ENCODE measurements at regions not wholly inside any gene's neighbourhood (a gene's known extent, or its start where the extent isn't known, plus 50 kb on each side); places are given as distances from the start of the nearest gene placed in this dataset.

- Histone ChIP-seq H3K9ac (no peak overlapping the region), H3K4me3 (ENCODE audit: low read depth in 2 of 2, low read length in 1 of 2) (no peak overlapping the region), H3K36me3 (replicated peaks in 1 of 2; ENCODE audit: control insufficient read depth in 1 of 2, insufficient read depth in 2 of 2, low read length in 1 of 2) (no peaks in the 10 kb centered on the region), H4K20me1 (ENCODE audit: insufficient read depth) (no peaks in the 10 kb centered on the region), H3K9me3 (no peaks in the 10 kb centered on the region), H3K4me1 (ENCODE audit: control insufficient read depth in 1 of 2, insufficient read depth in 2 of 2, low read depth in 1 of 2, low read length in 1 of 2) (peaks cover 7 to 9% of the 10 kb centered on the region in 2 experiments; a peak in 1 of 4 replicates), H3K4me2 (no peak overlapping the region), H2AFZ (ENCODE audit: low read depth) (no peak overlapping the region), H3K9me2 (no peaks in the 10 kb centered on the region), H3K27ac (ENCODE audit: low read depth in 2 of 2, low read length in 1 of 2) (no peak overlapping the region), H3F3A (replicated peaks; ENCODE audit: insufficient read depth) (no peaks in the 10 kb centered on the region), H3K27me3 (ENCODE audit: insufficient read depth) (no peaks in the 10 kb centered on the region; the same call in 1 of the 2 replicates), H3K79me2 (ENCODE audit: insufficient read depth) (no peaks in the 10 kb centered on the region)
- whole genome bisulfite sequencing (ENCODE audit: low lambda C conversion rate) = 89% methylated on average over 12 of the region's 12 CpGs
- TF ChIP-seq FOSL2 (IDR thresholded peaks at IDR 0.05; ENCODE audit: borderline replicate concordance, low read depth) (no peak), CHD2 (IDR thresholded peaks at IDR 0.05; ENCODE audit: low read length, partially characterized antibody) (no peak), TEAD4 (IDR thresholded peaks at IDR 0.05; ENCODE audit: borderline replicate concordance, insufficient read depth) (no peak), NFIC (IDR thresholded peaks at IDR 0.05; ENCODE audit: borderline replicate concordance) (no peak), TCF12 (IDR thresholded peaks at IDR 0.05) (no peak), YY1 (IDR thresholded peaks at IDR 0.05; ENCODE audit: low read depth) (no peak), FOXJ3 (CRISPR knock-in tag; IDR thresholded peaks at IDR 0.05) (no peak), EZH2phosphoT487 (IDR thresholded peaks at IDR 0.05; ENCODE audit: borderline replicate concordance, low read depth) (no peak), RXRA (IDR thresholded peaks at IDR 0.05; ENCODE audit: borderline replicate concordance, low read depth) (no peak), GABPA (IDR thresholded peaks at IDR 0.05; ENCODE audit: low read depth) (no peak), TAF1 (IDR thresholded peaks at IDR 0.05; ENCODE audit: borderline replicate concordance, low read depth, low read length) (no peak), EP300 (IDR thresholded peaks at IDR 0.05; ENCODE audit: borderline replicate concordance in 1 of 2, low read depth in 1 of 2, low read length in 1 of 2) (no peak), ELF1 (IDR thresholded peaks at IDR 0.05) (no peak), RCOR1 (IDR thresholded peaks at IDR 0.05; ENCODE audit: low read length) (no peak)
- TF ChIP-seq, protein P1, sequence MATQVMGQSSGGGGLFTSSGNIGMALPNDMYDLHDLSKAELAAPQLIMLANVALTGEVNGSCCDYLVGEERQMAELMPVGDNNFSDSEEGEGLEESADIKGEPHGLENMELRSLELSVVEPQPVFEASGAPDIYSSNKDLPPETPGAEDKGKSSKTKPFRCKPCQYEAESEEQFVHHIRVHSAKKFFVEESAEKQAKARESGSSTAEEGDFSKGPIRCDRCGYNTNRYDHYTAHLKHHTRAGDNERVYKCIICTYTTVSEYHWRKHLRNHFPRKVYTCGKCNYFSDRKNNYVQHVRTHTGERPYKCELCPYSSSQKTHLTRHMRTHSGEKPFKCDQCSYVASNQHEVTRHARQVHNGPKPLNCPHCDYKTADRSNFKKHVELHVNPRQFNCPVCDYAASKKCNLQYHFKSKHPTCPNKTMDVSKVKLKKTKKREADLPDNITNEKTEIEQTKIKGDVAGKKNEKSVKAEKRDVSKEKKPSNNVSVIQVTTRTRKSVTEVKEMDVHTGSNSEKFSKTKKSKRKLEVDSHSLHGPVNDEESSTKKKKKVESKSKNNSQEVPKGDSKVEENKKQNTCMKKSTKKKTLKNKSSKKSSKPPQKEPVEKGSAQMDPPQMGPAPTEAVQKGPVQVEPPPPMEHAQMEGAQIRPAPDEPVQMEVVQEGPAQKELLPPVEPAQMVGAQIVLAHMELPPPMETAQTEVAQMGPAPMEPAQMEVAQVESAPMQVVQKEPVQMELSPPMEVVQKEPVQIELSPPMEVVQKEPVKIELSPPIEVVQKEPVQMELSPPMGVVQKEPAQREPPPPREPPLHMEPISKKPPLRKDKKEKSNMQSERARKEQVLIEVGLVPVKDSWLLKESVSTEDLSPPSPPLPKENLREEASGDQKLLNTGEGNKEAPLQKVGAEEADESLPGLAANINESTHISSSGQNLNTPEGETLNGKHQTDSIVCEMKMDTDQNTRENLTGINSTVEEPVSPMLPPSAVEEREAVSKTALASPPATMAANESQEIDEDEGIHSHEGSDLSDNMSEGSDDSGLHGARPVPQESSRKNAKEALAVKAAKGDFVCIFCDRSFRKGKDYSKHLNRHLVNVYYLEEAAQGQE (IDR thresholded peaks at IDR 0.05; ENCODE audit: low read depth, low read length) = no peak
- TF ChIP-seq, protein P2, sequence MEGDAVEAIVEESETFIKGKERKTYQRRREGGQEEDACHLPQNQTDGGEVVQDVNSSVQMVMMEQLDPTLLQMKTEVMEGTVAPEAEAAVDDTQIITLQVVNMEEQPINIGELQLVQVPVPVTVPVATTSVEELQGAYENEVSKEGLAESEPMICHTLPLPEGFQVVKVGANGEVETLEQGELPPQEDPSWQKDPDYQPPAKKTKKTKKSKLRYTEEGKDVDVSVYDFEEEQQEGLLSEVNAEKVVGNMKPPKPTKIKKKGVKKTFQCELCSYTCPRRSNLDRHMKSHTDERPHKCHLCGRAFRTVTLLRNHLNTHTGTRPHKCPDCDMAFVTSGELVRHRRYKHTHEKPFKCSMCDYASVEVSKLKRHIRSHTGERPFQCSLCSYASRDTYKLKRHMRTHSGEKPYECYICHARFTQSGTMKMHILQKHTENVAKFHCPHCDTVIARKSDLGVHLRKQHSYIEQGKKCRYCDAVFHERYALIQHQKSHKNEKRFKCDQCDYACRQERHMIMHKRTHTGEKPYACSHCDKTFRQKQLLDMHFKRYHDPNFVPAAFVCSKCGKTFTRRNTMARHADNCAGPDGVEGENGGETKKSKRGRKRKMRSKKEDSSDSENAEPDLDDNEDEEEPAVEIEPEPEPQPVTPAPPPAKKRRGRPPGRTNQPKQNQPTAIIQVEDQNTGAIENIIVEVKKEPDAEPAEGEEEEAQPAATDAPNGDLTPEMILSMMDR (IDR thresholded peaks at IDR 0.05) = no peak
- ChIA-PET CTCF (interaction anchor here (1.2 to 2.8 kb wide), 3 partner anchors 10 to 30 kb away, joined by 3 to 7 read pairs (median 3); no protein-coding TSS in a partner anchor), POLR2A (no interaction called here)
- DNase-seq = no peak
These were observed 92.6 kb upstream of the LGALSL start for GRCh38 chr2:64361151-64361938.

Data from SK-N-SH (cell line).